ENCODE measurements at regions not wholly inside any gene's neighbourhood (a gene's known extent, or its start where the extent isn't known, plus 50 kb on each side); places are given as distances from the start of the nearest gene placed in this dataset.
"Not testable (repeated sequence)": the region's sequence is repeated elsewhere in the genome, so short reads cannot be mapped to it uniquely, and the experiment has no call there.

- peaks cover 2% of the 10 kb centered on the region for H3K4me1 Mint-ChIP-seq (ENCODE audit: low read depth)
- peaks cover 19% of the 10 kb centered on the region for H3K9me3 Mint-ChIP-seq (ENCODE audit: low read depth)
- no peak overlapping the region for H3K27ac Mint-ChIP-seq (ENCODE audit: unreplicated experiment)
- TF ChIP-seq CTCF (IDR thresholded peaks at IDR 0.05) = no peak
- H3K27me3 Mint-ChIP-seq (ENCODE audit: low read depth) = no peaks in the 10 kb centered on the region
- peaks cover 2% of the 10 kb centered on the region for H3K36me3 Mint-ChIP-seq (ENCODE audit: low read depth)
- DNase-seq (ENCODE audit: low spot score) = no peak
- H3K4me3 Mint-ChIP-seq (ENCODE audit: unreplicated experiment) = no peak overlapping the region
Observed at GRCh38 chr2:6143812-6144211, 451.6 kb downstream of the SOX11 start.

GRCh38 chr2:6147215-6147614 lies 455.0 kb downstream of the SOX11 start:
- H3K4me1 Mint-ChIP-seq (ENCODE audit: low read depth); H3K4me3 Mint-ChIP-seq (ENCODE audit: unreplicated experiment): not testable (repeated sequence)

GRCh38 chr2:6148882-6149281 lies 456.7 kb downstream of the SOX11 start:
- no peak for DNase-seq (ENCODE audit: low spot score)
- TF ChIP-seq CTCF (IDR thresholded peaks at IDR 0.05) = no peak
- Mint-ChIP-seq H3K9me3 (ENCODE audit: low read depth) (peaks cover 2% of the 10 kb centered on the region), H3K27me3 (ENCODE audit: low read depth) (peaks cover 2% of the 10 kb centered on the region), H3K36me3 (ENCODE audit: low read depth) (no peaks in the 10 kb centered on the region), H3K4me3 (ENCODE audit: unreplicated experiment) (no peak overlapping the region), H3K4me1 (ENCODE audit: low read depth) (peaks cover 9% of the 10 kb centered on the region), H3K27ac (ENCODE audit: unreplicated experiment) (no peak overlapping the region)

More at GRCh38 chr2:6147215-6147614, 455.0 kb downstream of the SOX11 start:
- not testable (repeated sequence) for H3K27ac Mint-ChIP-seq (ENCODE audit: unreplicated experiment); H3K36me3 Mint-ChIP-seq (ENCODE audit: low read depth); DNase-seq (ENCODE audit: low spot score); H3K27me3 Mint-ChIP-seq (ENCODE audit: low read depth); H3K9me3 Mint-ChIP-seq (ENCODE audit: low read depth)

GRCh38 chr2:6159606-6160005 lies 467.4 kb downstream of the SOX11 start:
- DNase-seq (ENCODE audit: low spot score) = no peak
- Mint-ChIP-seq H3K36me3 (ENCODE audit: low read depth) (no peaks in the 10 kb centered on the region), H3K9me3 (ENCODE audit: low read depth) (peaks cover 4% of the 10 kb centered on the region), H3K27me3 (ENCODE audit: low read depth) (peaks cover 4% of the 10 kb centered on the region), H3K4me3 (ENCODE audit: unreplicated experiment) (no peak overlapping the region), H3K27ac (ENCODE audit: unreplicated experiment) (no peak overlapping the region), H3K4me1 (ENCODE audit: low read depth) (peaks cover 7% of the 10 kb centered on the region)
- TF ChIP-seq CTCF (IDR thresholded peaks at IDR 0.05) = no peak

- Mint-ChIP-seq H3K36me3 (ENCODE audit: low read depth) (no peaks in the 10 kb centered on the region), H3K9me3 (ENCODE audit: low read depth) (peaks cover 4% of the 10 kb centered on the region), H3K4me3 (ENCODE audit: unreplicated experiment) (no peak overlapping the region), H3K27me3 (ENCODE audit: low read depth) (peaks cover 4% of the 10 kb centered on the region), H3K4me1 (ENCODE audit: low read depth) (peaks cover 7% of the 10 kb centered on the region), H3K27ac (ENCODE audit: unreplicated experiment) (no peak overlapping the region)
- DNase-seq (ENCODE audit: low spot score) = no peak
- no peak for TF ChIP-seq CTCF (IDR thresholded peaks at IDR 0.05)
Observed at GRCh38 chr2:6163932-6164331, 471.7 kb downstream of the SOX11 start.

GRCh38 chr2:6164986-6165747 lies 473.0 kb downstream of the SOX11 start:
- Mint-ChIP-seq H3K9me3 (ENCODE audit: low read depth) (peaks cover 4% of the 10 kb centered on the region), H3K36me3 (ENCODE audit: low read depth) (no peaks in the 10 kb centered on the region), H3K27ac (ENCODE audit: unreplicated experiment) (no peak overlapping the region), H3K4me3 (ENCODE audit: unreplicated experiment) (no peak overlapping the region), H3K4me1 (ENCODE audit: low read depth) (no peaks in the 10 kb centered on the region), H3K27me3 (ENCODE audit: low read depth) (peaks cover 4% of the 10 kb centered on the region)
- DNase-seq (ENCODE audit: low spot score) = no peak
- TF ChIP-seq CTCF (IDR thresholded peaks at IDR 0.05) = no peak

Data from chondrocyte (in vitro differentiated cells).